Fibroblast of peridontal ligament (primary cell): ENCODE measurements at regions not wholly inside any gene's neighbourhood (a gene's known extent, or its start where the extent isn't known, plus 50 kb on each side); places are given as distances from the start of the nearest gene placed in this dataset.

Experiments used
- DNase-seq: peaks from one replicate; pipeline ENCODE4 v3.0.0-alpha.2; 2010; ENCODE audit errors: extremely low read depth

GRCh38 chr11:95549301-95549700 is 240.3 kb downstream of the FAM76B start:
- DNase-seq = no peak

- DNase-seq = peak; percentile 50
Measured at GRCh38 chr11:95548416-95548815, 241.2 kb downstream of the FAM76B start.

GRCh38 chr11:95547976-95548375 is 241.6 kb downstream of the FAM76B start:
- no peak for DNase-seq

- DNase-seq = peak; percentile 29
Measured at GRCh38 chr11:95547186-95547585, 242.4 kb downstream of the FAM76B start.

GRCh38 chr11:95545116-95545875 is 244.3 kb downstream of the FAM76B start:
- DNase-seq = no peak

- peak; percentile 62 for DNase-seq
Measured at GRCh38 chr11:95544095-95544856, 245.3 kb downstream of the FAM76B start.

- no peak for DNase-seq
Measured at GRCh38 chr11:95542868-95543551, 246.6 kb downstream of the FAM76B start.

GRCh38 chr11:95541715-95542114 is 247.9 kb downstream of the FAM76B start:
- no peak for DNase-seq

- peak; percentile 75 for DNase-seq
Measured at GRCh38 chr11:95536047-95536690, 253.4 kb downstream of the FAM76B start.

GRCh38 chr11:95534809-95535208 is 254.8 kb downstream of the FAM76B start:
- no peak for DNase-seq

- no peak for DNase-seq
Measured at GRCh38 chr11:95534226-95534625, 255.4 kb downstream of the FAM76B start.

- DNase-seq = peak; percentile 98
Measured at GRCh38 chr11:95531116-95531515, 258.5 kb downstream of the FAM76B start.

GRCh38 chr11:95524314-95525036 is 265.1 kb downstream of the FAM76B start:
- no peak for DNase-seq

- DNase-seq = peak; percentile 59
Measured at GRCh38 chr11:95522874-95523273, 266.7 kb downstream of the FAM76B start.

GRCh38 chr11:95521862-95522261 is 267.7 kb downstream of the FAM76B start:
- no peak for DNase-seq

GRCh38 chr11:95521133-95521542 is 268.4 kb downstream of the FAM76B start:
- DNase-seq = peak; percentile 84

GRCh38 chr11:95520369-95521132 is 269.0 kb downstream of the FAM76B start:
- DNase-seq = no peak

GRCh38 chr11:95519912-95520311 is 269.7 kb downstream of the FAM76B start:
- no peak for DNase-seq

- peak; percentile 62 for DNase-seq
Measured at GRCh38 chr11:95517453-95517852, 272.1 kb downstream of the FAM76B start.

- peak; percentile 94 for DNase-seq
Measured at GRCh38 chr11:95516786-95517185, 272.8 kb downstream of the FAM76B start.

GRCh38 chr11:95516175-95516574 is 273.4 kb downstream of the FAM76B start:
- no peak for DNase-seq
